Glutamatergic neuron (in vitro differentiated cells): ENCODE measurements at regions not wholly inside any gene's neighbourhood (a gene's known extent, or its start where the extent isn't known, plus 50 kb on each side); places are given as distances from the start of the nearest gene placed in this dataset.

Source experiments
- DNase-seq: peaks from one replicate; pipeline ENCODE4 v3.0.0; 2022
- H3K27ac Mint-ChIP-seq: one replicate; pipeline ENCODE4 v1.8.0; 2020; ENCODE audit warnings: mild to moderate bottlenecking, mixed read lengths, inconsistent platforms; ENCODE audit not compliant: unreplicated experiment
- H3K27me3 Mint-ChIP-seq: one replicate; pipeline ENCODE4 v1.8.0; 2020; ENCODE audit warnings: mild to moderate bottlenecking, moderate library complexity, mixed read lengths, inconsistent platforms; ENCODE audit not compliant: unreplicated experiment
- H3K36me3 Mint-ChIP-seq: one replicate; pipeline ENCODE4 v1.8.0; 2020; ENCODE audit warnings: mild to moderate bottlenecking, mixed read lengths, inconsistent platforms; ENCODE audit not compliant: unreplicated experiment
- H3K4me1 Mint-ChIP-seq: one replicate; pipeline ENCODE4 v1.8.0; 2020; ENCODE audit warnings: mild to moderate bottlenecking, low read depth, mixed read lengths, inconsistent platforms; ENCODE audit not compliant: unreplicated experiment
- H3K4me3 Mint-ChIP-seq: one replicate; pipeline ENCODE4 v1.8.0; 2020; ENCODE audit warnings: mild to moderate bottlenecking, mixed read lengths, inconsistent platforms; ENCODE audit not compliant: unreplicated experiment
- H3K9me3 Mint-ChIP-seq: one replicate; pipeline ENCODE4 v1.8.0; 2020; ENCODE audit warnings: mild to moderate bottlenecking, moderate library complexity, mixed read lengths, inconsistent platforms; ENCODE audit not compliant: unreplicated experiment
- CTCF ChIP-seq: fragments of 200-600 bp; sonication (generic); IDR thresholded peaks from one replicate; pipeline ENCODE4 v1.5.0; 2021; ENCODE audit not compliant: partially characterized antibody, unreplicated experiment

GRCh38 chr13:29977476-29978120 lies 127.2 kb upstream of the UBL3 start:
- DNase-seq = no peak
- H3K4me3 Mint-ChIP-seq = no peak overlapping the region
- H3K36me3 Mint-ChIP-seq = peaks cover 12% of the 10 kb centered on the region
- TF ChIP-seq CTCF = no peak
- no peaks in the 10 kb centered on the region for H3K4me1 Mint-ChIP-seq
- H3K27ac Mint-ChIP-seq = no peak overlapping the region
- H3K27me3 Mint-ChIP-seq = no peaks in the 10 kb centered on the region
- no peaks in the 10 kb centered on the region for H3K9me3 Mint-ChIP-seq

- Mint-ChIP-seq H3K9me3 (no peaks in the 10 kb centered on the region), H3K4me1 (no peaks in the 10 kb centered on the region), H3K27me3 (no peaks in the 10 kb centered on the region), H3K27ac (no peak overlapping the region), H3K36me3 (peaks cover 12% of the 10 kb centered on the region), H3K4me3 (no peak overlapping the region)
- DNase-seq = no peak
- no peak for TF ChIP-seq CTCF
Measured at GRCh38 chr13:29976535-29976934, 126.1 kb upstream of the UBL3 start.

GRCh38 chr13:29975283-29975682 lies 124.9 kb upstream of the UBL3 start:
- Mint-ChIP-seq H3K9me3 (no peaks in the 10 kb centered on the region), H3K27ac (no peak overlapping the region), H3K4me3 (no peak overlapping the region), H3K36me3 (peaks cover 12% of the 10 kb centered on the region), H3K27me3 (no peaks in the 10 kb centered on the region), H3K4me1 (no peaks in the 10 kb centered on the region)
- no peak for TF ChIP-seq CTCF
- DNase-seq = no peak

- peaks cover 38% of the 10 kb centered on the region for H3K36me3 Mint-ChIP-seq
- H3K4me1 Mint-ChIP-seq = no peaks in the 10 kb centered on the region
- H3K27ac Mint-ChIP-seq = no peak overlapping the region
- no peak for DNase-seq
- H3K9me3 Mint-ChIP-seq = peaks cover 3% of the 10 kb centered on the region
- peaks cover 3% of the 10 kb centered on the region for H3K27me3 Mint-ChIP-seq
- no peak for TF ChIP-seq CTCF
- no peak overlapping the region for H3K4me3 Mint-ChIP-seq
Measured at GRCh38 chr13:29969286-29969685, 118.9 kb upstream of the UBL3 start.

GRCh38 chr13:29964181-29964845 lies 113.9 kb upstream of the UBL3 start:
- Mint-ChIP-seq H3K27me3 (peaks cover 14% of the 10 kb centered on the region), H3K4me3 (no peak overlapping the region)
- TF ChIP-seq CTCF = no peak

More at GRCh38 chr13:29964181-29964845, 113.9 kb upstream of the UBL3 start:
- Mint-ChIP-seq H3K27ac (no peak overlapping the region), H3K36me3 (peaks cover 29% of the 10 kb centered on the region), H3K4me1 (peaks cover 19% of the 10 kb centered on the region), H3K9me3 (peaks cover 13% of the 10 kb centered on the region)
- no peak for DNase-seq
